Loucy (cell line): ENCODE measurements at regions not wholly inside any gene's neighbourhood (a gene's known extent, or its start where the extent isn't known, plus 50 kb on each side); places are given as distances from the start of the nearest gene placed in this dataset.

Experiments
- H2AFZ ChIP-seq: fragments of 200-600 bp; sonication (generic); 2 replicates; pipeline ENCODE4 v1.6.0; 2016; ENCODE audit warnings: antibody characterized with exemption, mild to moderate bottlenecking, low read length, moderate library complexity
- H3F3A ChIP-seq: fragments of 200-600 bp; 2 replicates; pipeline ENCODE4 v1.6.0; 2016; ENCODE audit warnings: antibody characterized with exemption, low read depth, mild to moderate bottlenecking
- H3K27me3 ChIP-seq: fragments of 200-600 bp; sonication (generic); 2 replicates; pipeline ENCODE4 v1.6.1; 2014; ENCODE audit warnings: low read length, mild to moderate bottlenecking; ENCODE audit not compliant: insufficient read depth, poor library complexity, severe bottlenecking
- H3K36me3 ChIP-seq: fragments of 200-600 bp; sonication (generic); 2 replicates; pipeline ENCODE4 v1.6.1; 2016; ENCODE audit warnings: low read length; ENCODE audit not compliant: insufficient read depth
- H3K4me1 ChIP-seq: fragments of 200-600 bp; sonication (generic); 2 replicates; pipeline ENCODE4 v1.5.1; 2014; ENCODE audit warnings: low read length, mild to moderate bottlenecking; ENCODE audit not compliant: insufficient read depth, poor library complexity, severe bottlenecking
- H3K4me2 ChIP-seq: fragments of 200-600 bp; sonication (generic); 2 replicates; pipeline ENCODE4 v1.6.0; 2014; ENCODE audit warnings: antibody characterized with exemption, low read length, low read depth, mild to moderate bottlenecking; ENCODE audit not compliant: poor library complexity, severe bottlenecking
- H3K4me3 ChIP-seq: fragments of 200-600 bp; sonication (generic); 2 replicates; pipeline ENCODE4 v1.5.1; 2014; ENCODE audit warnings: low read length, mild to moderate bottlenecking, mixed read lengths; ENCODE audit not compliant: poor library complexity, severe bottlenecking
- H3K79me2 ChIP-seq: fragments of 200-600 bp; sonication (generic); 2 replicates; pipeline ENCODE4 v1.6.1; 2014; ENCODE audit warnings: low read length; ENCODE audit not compliant: insufficient read depth
- H3K9ac ChIP-seq: fragments of 200-600 bp; sonication (generic); 2 replicates; pipeline ENCODE4 v1.6.0; 2014; ENCODE audit warnings: mild to moderate bottlenecking, low read depth, low read length, moderate library complexity; ENCODE audit not compliant: poor library complexity, severe bottlenecking
- H3K9me2 ChIP-seq: fragments of 200-600 bp; sonication (generic); replicated peaks from 2 replicates; pipeline ENCODE4 v1.6.1; 2016; ENCODE audit warnings: low read depth, low read length, mixed read lengths
- H3K9me3 ChIP-seq: fragments of 200-600 bp; sonication (generic); 2 replicates; pipeline ENCODE4 v1.6.1; 2014; ENCODE audit warnings: mild to moderate bottlenecking, antibody characterized with exemption, low read length, low read depth; ENCODE audit not compliant: insufficient read depth
- H4K20me1 ChIP-seq: fragments of 200-600 bp; sonication (generic); 2 replicates; pipeline ENCODE4 v1.6.0; 2014; ENCODE audit warnings: antibody characterized with exemption, low read length, mild to moderate bottlenecking; ENCODE audit not compliant: insufficient read depth, poor library complexity, severe bottlenecking
- CTCF ChIP-seq: fragments of 200-600 bp; sonication (generic); conservative IDR thresholded peaks from 2 replicates; pipeline ENCODE4 v1.5.1; 2014; ENCODE audit warnings: mild to moderate bottlenecking, antibody characterized with exemption, low read length
- EZH2phosphoT487 ChIP-seq: fragments of 200-600 bp; IDR thresholded peaks from 2 replicates; pipeline ENCODE4 v1.6.1; 2018; ENCODE audit warnings: antibody characterized with exemption, mild to moderate bottlenecking, moderate library complexity, borderline replicate concordance

GRCh38 chr1:189656628-189657530, 820.8 kb downstream of the BRINP3 start:
- Histone ChIP-seq H3K79me2 (no peaks in the 10 kb centered on the region), H3F3A (no peaks in the 10 kb centered on the region), H3K4me2 (no peak overlapping the region), H3K27me3 (no peaks in the 10 kb centered on the region), H3K36me3 (no peaks in the 10 kb centered on the region), H4K20me1 (no peaks in the 10 kb centered on the region), H3K9ac (no peak overlapping the region), H3K4me3 (no peak overlapping the region), H2AFZ (no peak overlapping the region), H3K4me1 (no peaks in the 10 kb centered on the region), H3K9me3 (no peaks in the 10 kb centered on the region), H3K9me2 (no peaks in the 10 kb centered on the region)
- TF ChIP-seq CTCF = no peak
- TF ChIP-seq EZH2phosphoT487 = no peak

- Histone ChIP-seq H4K20me1 (no peaks in the 10 kb centered on the region), H3K79me2 (no peaks in the 10 kb centered on the region), H3K9me3 (no peaks in the 10 kb centered on the region), H3F3A (no peaks in the 10 kb centered on the region), H3K9me2 (no peaks in the 10 kb centered on the region), H3K4me3 (no peak overlapping the region), H3K9ac (no peak overlapping the region), H3K4me2 (no peak overlapping the region), H3K4me1 (no peaks in the 10 kb centered on the region), H2AFZ (no peak overlapping the region), H3K27me3 (no peaks in the 10 kb centered on the region), H3K36me3 (no peaks in the 10 kb centered on the region)
- no peak for TF ChIP-seq CTCF
- TF ChIP-seq EZH2phosphoT487 = no peak
These were observed 819.9 kb downstream of the BRINP3 start for GRCh38 chr1:189657715-189658114.

- Histone ChIP-seq H3K9me3 (no peaks in the 10 kb centered on the region), H4K20me1 (no peaks in the 10 kb centered on the region), H3F3A (no peaks in the 10 kb centered on the region), H3K9ac (no peak overlapping the region), H2AFZ (no peak overlapping the region), H3K36me3 (no peaks in the 10 kb centered on the region), H3K27me3 (no peaks in the 10 kb centered on the region), H3K9me2 (no peaks in the 10 kb centered on the region), H3K4me2 (no peak overlapping the region), H3K4me1 (no peaks in the 10 kb centered on the region), H3K4me3 (no peak overlapping the region), H3K79me2 (no peaks in the 10 kb centered on the region)
- TF ChIP-seq CTCF (no peak), EZH2phosphoT487 (no peak)
These were observed 819.3 kb downstream of the BRINP3 start for GRCh38 chr1:189658381-189658780.
